Retinal pigment epithelial cell (primary cell): ENCODE measurements at regions not wholly inside any gene's neighbourhood (a gene's known extent, or its start where the extent isn't known, plus 50 kb on each side); places are given as distances from the start of the nearest gene placed in this dataset.

Experiments
- DNase-seq: peaks from one replicate; pipeline ENCODE4 v3.0.0-alpha.2; 2010; ENCODE audit warnings: low read depth
- H3K4me3 ChIP-seq: 2 replicates; pipeline ENCODE4 v1.5.1; 2011; ENCODE audit warnings: mild to moderate bottlenecking, low read length, control low read depth, moderate library complexity
- CTCF ChIP-seq: conservative IDR thresholded peaks from 2 replicates; pipeline ENCODE4 v1.5.1; 2011; ENCODE audit warnings: low read depth, low read length, control low read depth, inconsistent platforms

GRCh38 chr3:107142171-107142570 lies 235.1 kb upstream of the CCDC54 start:
- DNase-seq = no peak
- no peak for TF ChIP-seq CTCF
- no peak overlapping the region for H3K4me3 ChIP-seq

- peak; percentile 46 for DNase-seq
- no peak overlapping the region for H3K4me3 ChIP-seq
- no peak for TF ChIP-seq CTCF
Measured at GRCh38 chr3:107142786-107143575, 234.3 kb upstream of the CCDC54 start.

GRCh38 chr3:107150675-107151074 lies 226.6 kb upstream of the CCDC54 start:
- DNase-seq = no peak
- no peak for TF ChIP-seq CTCF
- no peak overlapping the region for H3K4me3 ChIP-seq

- no peak for TF ChIP-seq CTCF
- no peak overlapping the region for H3K4me3 ChIP-seq
- DNase-seq = no peak
Measured at GRCh38 chr3:107153981-107154380, 223.3 kb upstream of the CCDC54 start.

- TF ChIP-seq CTCF = no peak
- no peak overlapping the region for H3K4me3 ChIP-seq
- no peak for DNase-seq
Measured at GRCh38 chr3:107172411-107172810, 204.8 kb upstream of the CCDC54 start.

- TF ChIP-seq CTCF = no peak
- H3K4me3 ChIP-seq = no peak overlapping the region
- DNase-seq = no peak
Measured at GRCh38 chr3:107184375-107184774, 192.9 kb upstream of the CCDC54 start.

- no peak for TF ChIP-seq CTCF
- H3K4me3 ChIP-seq = no peak overlapping the region
Measured at GRCh38 chr3:107188262-107188661, 189.0 kb upstream of the CCDC54 start.

More at GRCh38 chr3:107188262-107188661, 189.0 kb upstream of the CCDC54 start:
- DNase-seq = no peak
